IMR-90 (cell line): ENCODE measurements at regions not wholly inside any gene's neighbourhood (a gene's known extent, or its start where the extent isn't known, plus 50 kb on each side); places are given as distances from the start of the nearest gene placed in this dataset.
"Not testable (repeated sequence)": the region's sequence is repeated elsewhere in the genome, so short reads cannot be mapped to it uniquely, and the experiment has no call there.

ENCODE experiments used
- ELK1 ChIP-seq: fragments of 150-350 bp; IDR thresholded peaks from 2 replicates; pipeline ENCODE4 v1.6.1; 2016; ENCODE audit warnings: low read depth, mild to moderate bottlenecking, low read length, moderate library complexity, borderline replicate concordance
- POLR2A ChIP-seq: IDR thresholded peaks from 2 replicates; pipeline ENCODE4 v1.6.1; 2012; ENCODE audit warnings: mild to moderate bottlenecking, low read depth, low read length
- SMC3 ChIP-seq: fragments of 150-350 bp; IDR thresholded peaks from 2 replicates; pipeline ENCODE4 v1.6.1; 2016; ENCODE audit warnings: low read depth, mild to moderate bottlenecking, antibody characterized with exemption, low read length, moderate library complexity

GRCh38 chr1:188655966-188656365 is 1821.7 kb downstream of the BRINP3 start:
- TF ChIP-seq SMC3, ELK1, POLR2A: not testable (repeated sequence)
